Fibroblast of lung (primary cell): ENCODE measurements at regions not wholly inside any gene's neighbourhood (a gene's known extent, or its start where the extent isn't known, plus 50 kb on each side); places are given as distances from the start of the nearest gene placed in this dataset.

ENCODE experiments used
- CTCF ChIP-seq, 2 donors: IDR thresholded peaks in 1 of 2; conservative IDR thresholded peaks in 1 of 2; 1 replicate in 1 of 2; 2 replicates in 1 of 2; pipeline ENCODE4 v1.5.1; 2011 to 2012; ENCODE audit warnings: low read length in 2 of 2, control low read depth in 1 of 2, inconsistent platforms in 1 of 2, low read depth in 1 of 2, mild to moderate bottlenecking in 1 of 2
- EZH2 ChIP-seq: IDR thresholded peaks from 2 replicates; pipeline ENCODE4 v1.5.1; 2012; ENCODE audit warnings: low read length, control low read depth, mild to moderate bottlenecking; ENCODE audit errors: missing control alignments

GRCh38 chr15:93476491-93477177, 387.6 kb upstream of the RGMA start:
- TF ChIP-seq CTCF (conservative IDR thresholded peaks at IDR 0.05 in 1 of 2, IDR thresholded peaks at IDR 0.05 in 1 of 2; ENCODE audit: low read depth in 1 of 2, low read length in 2 of 2): no peak
- TF ChIP-seq EZH2: no peak
